HG02759 (cell line): ENCODE measurements at regions not wholly inside any gene's neighbourhood (a gene's known extent, or its start where the extent isn't known, plus 50 kb on each side); places are given as distances from the start of the nearest gene placed in this dataset.

Experiments used
- ATAC-seq: cut with Tn5 transposase; IDR thresholded peaks from one replicate; pipeline ENCODE4 v1.9.1; 2021; ENCODE audit warnings: mild to moderate bottlenecking, moderate library complexity; ENCODE audit not compliant: unreplicated experiment

GRCh38 chr1:193680247-193680923 lies 494.0 kb upstream of the B3GALT2 start:
- ATAC-seq = no peak

DNA sequence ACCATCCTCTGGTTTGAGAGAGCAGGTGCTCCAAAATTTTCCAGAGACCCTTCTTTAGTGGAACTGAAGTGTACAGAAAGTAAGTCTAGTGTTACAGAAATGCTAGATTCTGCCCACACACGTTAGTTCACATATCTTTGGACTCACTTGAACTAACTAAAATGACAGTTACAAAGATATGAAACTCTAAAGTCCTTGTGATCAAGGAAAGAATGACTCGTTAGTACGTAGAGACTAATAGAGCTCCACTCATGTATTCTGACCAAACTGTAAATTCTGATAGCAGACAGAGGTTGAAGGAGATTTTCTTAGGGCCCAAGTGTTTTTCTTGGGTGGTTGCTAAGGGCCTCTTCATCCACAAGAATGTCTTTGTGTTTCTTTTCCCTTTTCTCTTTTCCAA lies 491.5 kb upstream of the B3GALT2 start:
- no peak for ATAC-seq

DNA sequence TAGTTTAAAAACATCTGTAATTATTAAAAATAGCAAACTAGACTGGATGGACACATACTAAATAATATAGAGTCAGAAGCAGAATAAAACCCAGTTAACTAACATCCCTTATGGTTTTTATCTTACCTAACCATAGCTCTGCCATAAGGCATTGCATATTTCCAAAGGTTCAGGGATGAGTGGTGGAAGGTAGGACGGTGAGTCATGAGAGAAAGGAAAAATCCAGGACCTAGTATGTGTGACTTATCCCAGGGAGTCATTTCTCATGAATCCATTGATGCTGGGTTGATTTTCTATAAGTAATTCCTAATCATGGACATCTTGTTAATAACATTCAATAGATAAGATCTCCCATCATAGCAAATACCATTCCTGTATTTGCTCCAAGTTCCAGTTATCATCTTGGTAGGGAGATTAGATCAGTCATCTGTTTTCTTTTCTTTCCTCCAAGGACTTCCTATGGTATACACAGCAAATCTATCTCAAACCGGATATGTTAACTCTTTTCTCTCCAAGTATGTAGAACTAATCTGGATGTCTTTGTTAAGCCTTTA lies 490.7 kb upstream of the B3GALT2 start:
- ATAC-seq = no peak

- no peak for ATAC-seq
Measured at GRCh38 chr1:193674292-193674944, 488.0 kb upstream of the B3GALT2 start.

DNA sequence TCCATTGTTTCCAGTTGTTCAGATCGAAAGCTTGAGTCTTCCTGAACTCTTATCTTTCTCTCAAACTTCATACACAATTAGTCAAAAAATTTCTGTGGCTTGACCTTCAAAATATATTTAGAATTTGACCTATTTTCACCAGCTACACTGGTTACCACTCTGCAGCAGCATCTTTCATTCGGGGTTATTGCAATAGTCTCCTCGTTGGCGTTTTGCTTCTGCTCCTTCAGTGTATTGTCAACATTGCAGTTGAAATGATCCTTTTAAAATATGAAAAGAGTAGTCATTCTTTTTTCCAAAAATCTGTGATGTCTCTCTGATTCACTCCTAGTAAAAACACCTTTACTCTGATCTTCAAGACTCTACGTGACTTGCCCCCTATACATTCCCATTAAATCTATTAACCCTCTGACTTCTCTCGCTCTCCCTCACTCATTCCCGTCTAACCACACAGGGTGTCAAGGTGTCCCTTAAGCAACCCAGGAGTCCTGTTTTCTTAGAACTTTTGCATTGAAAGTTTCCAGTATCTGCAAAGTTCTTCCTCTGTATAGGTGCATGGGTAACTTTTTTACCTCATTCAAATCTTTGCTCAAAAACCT lies 480.2 kb upstream of the B3GALT2 start:
- ATAC-seq = no peak

DNA sequence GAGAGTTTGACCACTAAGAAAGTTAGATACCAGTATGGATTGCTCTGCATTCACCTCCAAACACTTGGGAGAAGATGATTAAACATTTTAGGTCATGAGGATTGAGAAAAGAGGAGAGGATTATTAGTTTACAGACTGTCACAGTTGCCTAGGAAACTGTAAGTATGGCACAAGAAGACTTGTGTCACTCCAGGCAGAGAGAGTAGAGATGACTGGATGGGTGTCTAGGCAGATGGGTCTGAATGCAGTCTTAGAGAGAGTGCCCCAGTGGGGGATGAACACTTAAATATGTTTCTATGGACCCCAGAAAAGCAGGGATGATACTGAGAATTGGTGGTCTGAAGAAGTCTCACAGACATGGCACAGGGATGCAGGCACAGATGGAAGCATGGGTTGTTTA lies 477.6 kb upstream of the B3GALT2 start:
- no peak for ATAC-seq

GRCh38 chr1:193662030-193662429 lies 475.6 kb upstream of the B3GALT2 start:
- no peak for ATAC-seq

DNA sequence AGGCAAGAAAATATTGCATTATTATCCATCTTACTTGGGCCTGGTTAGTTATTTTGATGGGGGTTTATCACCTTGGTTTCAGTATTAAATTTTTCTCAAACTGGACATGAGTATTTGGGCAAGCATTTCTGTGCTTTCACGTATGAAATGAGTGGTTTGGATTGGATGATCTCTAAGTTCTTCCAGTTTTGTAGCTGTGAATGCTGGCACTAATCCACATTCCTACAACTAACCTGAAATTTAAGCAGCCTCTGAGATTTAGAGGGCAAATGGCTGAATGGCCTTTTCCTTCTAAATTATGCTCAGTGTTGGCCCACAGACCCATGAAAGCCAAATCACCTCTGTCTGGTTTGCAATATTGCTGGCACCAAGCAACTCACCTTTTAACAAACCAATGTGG lies 475.0 kb upstream of the B3GALT2 start:
- no peak for ATAC-seq

- ATAC-seq = no peak
Measured at GRCh38 chr1:193660428-193660827, 474.0 kb upstream of the B3GALT2 start.

GRCh38 chr1:193658691-193659090 lies 472.3 kb upstream of the B3GALT2 start:
- no peak for ATAC-seq

GRCh38 chr1:193658081-193658480 lies 471.7 kb upstream of the B3GALT2 start:
- ATAC-seq = no peak

GRCh38 chr1:193657552-193657951 lies 471.1 kb upstream of the B3GALT2 start:
- ATAC-seq = no peak

DNA sequence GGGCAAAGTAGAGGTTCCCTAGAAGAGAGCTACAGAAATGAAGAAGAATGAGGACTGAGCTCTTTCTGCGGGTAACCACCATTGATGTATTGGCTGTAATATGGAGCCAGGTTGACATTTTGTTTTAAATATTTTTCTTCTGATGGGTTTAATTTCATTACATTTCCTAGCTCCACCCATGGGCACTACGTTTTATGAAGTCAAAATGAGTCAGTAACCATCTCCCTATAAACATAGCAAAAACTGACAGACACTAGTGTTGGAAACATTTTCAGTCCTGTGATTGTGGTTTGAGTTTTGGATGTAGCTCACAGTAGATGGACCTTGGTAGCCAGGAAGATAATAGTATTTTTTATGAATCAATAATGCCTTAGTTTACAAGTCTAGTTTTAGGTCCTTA lies 470.4 kb upstream of the B3GALT2 start:
- no peak for ATAC-seq

- ATAC-seq = no peak
Measured at GRCh38 chr1:193654951-193655735, 468.7 kb upstream of the B3GALT2 start.

DNA sequence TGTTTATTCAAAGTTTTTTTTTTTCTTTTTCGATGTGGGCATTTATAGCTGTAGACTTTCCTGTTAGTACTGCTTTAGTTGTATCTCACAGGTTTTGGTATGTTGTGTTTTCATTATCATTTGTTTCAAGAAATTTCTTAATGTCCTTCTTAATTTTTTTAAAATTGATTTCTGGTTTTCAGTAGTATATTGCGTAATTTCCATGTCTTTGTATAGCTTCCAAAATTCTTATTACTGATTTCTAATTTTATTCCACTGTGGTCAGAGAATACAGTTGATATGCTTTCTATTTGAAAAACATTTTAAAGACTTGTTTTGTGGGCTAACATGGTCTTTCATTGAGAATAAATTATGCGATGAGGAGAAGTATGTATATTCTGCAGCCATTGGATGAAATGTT lies 463.2 kb upstream of the B3GALT2 start:
- ATAC-seq = no peak

DNA sequence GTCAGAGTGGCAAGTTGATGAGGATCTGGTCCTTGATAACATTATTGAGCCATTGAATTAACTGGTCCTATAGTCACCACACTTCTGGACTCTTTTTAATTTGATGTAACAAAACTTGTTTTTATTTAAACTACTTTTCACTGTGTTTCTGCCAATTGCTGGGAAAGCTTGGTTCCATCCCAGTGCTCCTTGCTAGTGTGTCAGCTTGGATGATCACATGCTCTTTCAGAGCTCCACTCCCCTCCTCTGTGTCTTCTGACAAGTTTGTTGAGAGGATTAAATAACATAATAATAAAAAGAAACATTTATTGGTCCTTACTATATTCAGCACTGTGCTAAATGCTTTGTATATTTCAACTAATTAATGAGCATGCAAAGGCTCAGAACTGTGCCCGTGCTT lies 448.5 kb upstream of the B3GALT2 start:
- ATAC-seq = no peak

DNA sequence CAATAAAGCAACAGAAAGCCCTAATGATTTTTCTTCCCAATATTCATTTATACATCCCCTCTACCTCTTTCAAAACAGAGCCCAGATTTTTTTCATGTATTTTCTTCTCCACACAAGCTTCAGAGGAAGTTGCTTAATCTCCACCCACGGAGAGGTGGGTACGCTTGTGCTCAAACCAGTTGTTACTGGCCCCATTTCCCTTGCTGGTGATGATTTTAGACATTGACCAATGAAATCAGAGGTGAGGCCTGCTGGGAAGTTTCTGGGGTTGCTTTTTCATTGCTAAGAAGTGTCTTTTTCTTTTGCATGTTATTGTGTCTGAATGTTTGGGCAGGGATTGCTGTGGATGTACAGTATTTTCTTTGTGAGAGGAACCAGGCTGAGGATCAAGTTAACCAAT lies 448.1 kb upstream of the B3GALT2 start:
- no peak for ATAC-seq

DNA sequence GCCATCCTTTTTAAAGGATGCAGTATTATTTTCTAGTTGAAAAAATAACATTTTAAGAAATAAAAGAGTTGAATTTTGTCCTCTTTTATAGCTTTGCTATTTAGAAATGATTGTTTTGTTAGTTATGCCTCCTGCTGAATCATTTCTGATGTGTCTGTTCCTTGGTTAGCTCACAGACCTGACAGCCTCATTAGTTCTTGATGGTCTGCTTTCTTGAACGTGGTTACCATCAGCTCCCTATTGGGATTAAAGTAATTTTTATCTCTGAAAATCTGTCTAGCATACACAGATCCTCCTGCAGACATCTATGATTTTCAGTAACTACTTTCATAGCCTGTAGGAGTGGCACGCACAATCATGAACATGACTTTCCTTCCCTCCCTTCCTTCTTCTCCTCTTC lies 447.6 kb upstream of the B3GALT2 start:
- ATAC-seq = no peak

GRCh38 chr1:193633093-193633492 lies 446.7 kb upstream of the B3GALT2 start:
- no peak for ATAC-seq

DNA sequence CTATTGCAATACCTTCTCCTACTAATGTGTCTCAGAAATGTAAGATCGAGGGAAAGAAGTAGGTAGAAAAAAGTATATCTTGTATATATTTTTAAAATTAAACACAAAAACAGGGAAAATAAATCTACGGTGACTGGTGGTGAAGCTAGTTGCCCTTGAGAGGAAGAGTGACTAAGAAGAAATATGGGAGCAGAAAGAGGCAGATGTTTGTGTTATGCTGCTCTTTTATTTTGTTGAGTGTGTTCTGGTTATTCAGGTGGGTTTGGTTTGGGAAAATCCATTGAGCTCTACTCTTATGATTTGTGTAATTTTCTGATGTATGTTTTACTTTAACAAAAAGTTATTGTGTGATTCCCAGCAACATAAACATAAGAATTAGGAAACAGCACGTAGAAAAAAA lies 444.9 kb upstream of the B3GALT2 start:
- ATAC-seq = no peak

- ATAC-seq = no peak
Measured at GRCh38 chr1:193629875-193630274, 443.5 kb upstream of the B3GALT2 start.
